HUES64 (cell line): ENCODE measurements at regions not wholly inside any gene's neighbourhood (a gene's known extent, or its start where the extent isn't known, plus 50 kb on each side); places are given as distances from the start of the nearest gene placed in this dataset.
"Not testable (repeated sequence)": the region's sequence is repeated elsewhere in the genome, so short reads cannot be mapped to it uniquely, and the experiment has no call there.

Experiments
- H3K27ac ChIP-seq: 2 replicates; pipeline ENCODE4 v1.7.0; 2013; ENCODE audit warnings: low read depth, low read length, inconsistent platforms
- H3K27me3 ChIP-seq: 2 replicates; pipeline ENCODE4 v1.6.1; 2013; ENCODE audit warnings: mild to moderate bottlenecking, low read length; ENCODE audit not compliant: insufficient read depth
- H3K36me3 ChIP-seq: 2 replicates; pipeline ENCODE4 v1.6.1; 2013; ENCODE audit warnings: mild to moderate bottlenecking, low read length; ENCODE audit not compliant: insufficient read depth
- H3K4me1 ChIP-seq: 2 replicates; pipeline ENCODE4 v1.6.1; 2013; ENCODE audit warnings: mild to moderate bottlenecking, low read length, moderate library complexity; ENCODE audit not compliant: insufficient read depth
- H3K4me3 ChIP-seq: 2 replicates; pipeline ENCODE4 v1.5.1; 2013; ENCODE audit warnings: mild to moderate bottlenecking, low read length, moderate library complexity
- H3K9ac ChIP-seq: 2 replicates; pipeline ENCODE4 v1.6.1; 2013; ENCODE audit warnings: mild to moderate bottlenecking, low read depth, low read length
- H3K9me3 ChIP-seq: 2 replicates; pipeline ENCODE4 v1.6.1; 2013; ENCODE audit warnings: low read depth, low read length; ENCODE audit not compliant: insufficient read depth
- WGBS: fragments of 150-250, 120-280 bp; methylation state at CpG from one replicate; pipeline ENCODE4 v1.1.7; 2013; ENCODE audit warnings: missing lambda C conversion rate; 5-methylcytosine and 5-hydroxymethylcytosine counted together

- peaks cover 11% of the 10 kb centered on the region for H3K4me1 ChIP-seq
- H3K27me3 ChIP-seq = no peaks in the 10 kb centered on the region
- no peak overlapping the region for H3K4me3 ChIP-seq
- peaks cover 11% of the 10 kb centered on the region for H3K9me3 ChIP-seq
- no peak overlapping the region for H3K27ac ChIP-seq
- no peaks in the 10 kb centered on the region for H3K36me3 ChIP-seq
- 96% methylated on average over 5 of the region's 6 CpGs for WGBS
- H3K9ac ChIP-seq = no peak overlapping the region
Measured at GRCh38 chr5:57069115-57069835, 104.6 kb upstream of the GPBP1 start.

GRCh38 chr5:57072218-57072892, 101.5 kb upstream of the GPBP1 start:
- H3K27ac ChIP-seq = peak overlapping the region; percentile 3; the same call in 1 of the 2 replicates
- no peaks in the 10 kb centered on the region for H3K27me3 ChIP-seq
- H3K9me3 ChIP-seq = peaks cover 11% of the 10 kb centered on the region
- no peak overlapping the region for H3K4me3 ChIP-seq
- peaks cover 11% of the 10 kb centered on the region for H3K4me1 ChIP-seq
- 70% methylated on average over 3 of the region's 3 CpGs for WGBS
- H3K36me3 ChIP-seq = no peaks in the 10 kb centered on the region
- no peak overlapping the region for H3K9ac ChIP-seq

GRCh38 chr5:57082441-57083067, 91.3 kb upstream of the GPBP1 start:
- Histone ChIP-seq H3K4me1 (no peaks in the 10 kb centered on the region), H3K9me3 (no peaks in the 10 kb centered on the region), H3K4me3 (no peak overlapping the region), H3K27me3 (no peaks in the 10 kb centered on the region), H3K36me3 (no peaks in the 10 kb centered on the region), H3K9ac (no peak overlapping the region), H3K27ac (no peak overlapping the region)
- WGBS = 96% methylated on average over 7 of the region's 7 CpGs

- H3K9ac ChIP-seq = no peak overlapping the region
- no peaks in the 10 kb centered on the region for H3K36me3 ChIP-seq
- H3K4me1 ChIP-seq = no peaks in the 10 kb centered on the region
- 97% methylated on average over 1 of the region's 3 CpGs for WGBS
- no peaks in the 10 kb centered on the region for H3K27me3 ChIP-seq
- H3K27ac ChIP-seq = no peak overlapping the region
- no peak overlapping the region for H3K4me3 ChIP-seq
- no peaks in the 10 kb centered on the region for H3K9me3 ChIP-seq
Measured at GRCh38 chr5:57085306-57086081, 88.4 kb upstream of the GPBP1 start.

- H3K4me1 ChIP-seq, H3K36me3 ChIP-seq, H3K4me3 ChIP-seq, H3K9ac ChIP-seq, H3K27ac ChIP-seq, H3K27me3 ChIP-seq, H3K9me3 ChIP-seq: not testable (repeated sequence)
- no CpG with 5 or more reads among the region's 1 CpG for WGBS
Measured at GRCh38 chr5:57087947-57088346, 85.9 kb upstream of the GPBP1 start.

GRCh38 chr5:57094753-57095683, 78.8 kb upstream of the GPBP1 start:
- Histone ChIP-seq H3K9ac (no peak overlapping the region), H3K9me3 (peaks cover 8% of the 10 kb centered on the region; the same call in 1 of the 2 replicates)
- WGBS = 75% methylated on average over 10 of the region's 10 CpGs

GRCh38 chr5:57097526-57097925, 76.3 kb upstream of the GPBP1 start:
- H3K4me1 ChIP-seq = no peaks in the 10 kb centered on the region
- WGBS = 92% methylated on average over 7 of the region's 8 CpGs
- no peak overlapping the region for H3K4me3 ChIP-seq
- H3K36me3 ChIP-seq = no peaks in the 10 kb centered on the region
- no peaks in the 10 kb centered on the region for H3K27me3 ChIP-seq
- H3K9me3 ChIP-seq = peaks cover 8% of the 10 kb centered on the region; the same call in 1 of the 2 replicates
- no peak overlapping the region for H3K27ac ChIP-seq
- H3K9ac ChIP-seq = no peak overlapping the region

More at GRCh38 chr5:57094753-57095683, 78.8 kb upstream of the GPBP1 start:
- Histone ChIP-seq H3K4me1 (no peaks in the 10 kb centered on the region), H3K4me3 (no peak overlapping the region), H3K36me3 (no peaks in the 10 kb centered on the region), H3K27me3 (no peaks in the 10 kb centered on the region), H3K27ac (no peak overlapping the region)

- Histone ChIP-seq H3K27ac (no peak overlapping the region), H3K9me3 (peaks cover 8% of the 10 kb centered on the region; the same call in 1 of the 2 replicates)
- 85% methylated on average over 6 of the region's 8 CpGs for WGBS
Measured at GRCh38 chr5:57102189-57102904, 71.5 kb upstream of the GPBP1 start.

GRCh38 chr5:57102905-57103255, 71.0 kb upstream of the GPBP1 start:
- 0 out of 2 replicates have a peak, but pooled peaks cover 2% of the 10 kb centered on the region for H3K9me3 ChIP-seq
- no peaks in the 10 kb centered on the region for H3K27me3 ChIP-seq
- H3K4me1 ChIP-seq = no peaks in the 10 kb centered on the region
- H3K9ac ChIP-seq = no peak overlapping the region
- H3K27ac ChIP-seq = no peak overlapping the region
- H3K36me3 ChIP-seq = no peaks in the 10 kb centered on the region
- H3K4me3 ChIP-seq = no peak overlapping the region

More at GRCh38 chr5:57102189-57102904, 71.5 kb upstream of the GPBP1 start:
- Histone ChIP-seq H3K4me3 (no peak overlapping the region), H3K4me1 (no peaks in the 10 kb centered on the region), H3K27me3 (no peaks in the 10 kb centered on the region), H3K36me3 (no peaks in the 10 kb centered on the region), H3K9ac (no peak overlapping the region)
